ENCODE measurements at regions not wholly inside any gene's neighbourhood (a gene's known extent, or its start where the extent isn't known, plus 50 kb on each side); places are given as distances from the start of the nearest gene placed in this dataset.

GRCh38 chr4:24637173-24637572 is 52.8 kb upstream of the DHX15 start:
- Mint-ChIP-seq H3K27ac (no peak overlapping the region), H3K36me3 (ENCODE audit: low read depth) (no peaks in the 10 kb centered on the region), H3K27me3 (ENCODE audit: low read depth) (peaks cover 7% of the 10 kb centered on the region), H3K9me3 (no peaks in the 10 kb centered on the region), H3K4me3 (no peak overlapping the region), H3K4me1 (ENCODE audit: low read depth) (no peaks in the 10 kb centered on the region)
- DNase-seq (ENCODE audit: low spot score), result no peak

- no peak for DNase-seq (ENCODE audit: low spot score)
- H3K36me3 Mint-ChIP-seq (ENCODE audit: low read depth), result no peaks in the 10 kb centered on the region
Measured at GRCh38 chr4:24638396-24638875, 54.1 kb upstream of the DHX15 start.

GRCh38 chr4:24639714-24640113 is 55.4 kb upstream of the DHX15 start:
- no peaks in the 10 kb centered on the region for H3K4me1 Mint-ChIP-seq (ENCODE audit: low read depth)
- H3K27ac Mint-ChIP-seq, result no peak overlapping the region
- no peak for DNase-seq (ENCODE audit: low spot score)
- no peak overlapping the region for H3K4me3 Mint-ChIP-seq
- H3K9me3 Mint-ChIP-seq, result no peaks in the 10 kb centered on the region
- H3K36me3 Mint-ChIP-seq (ENCODE audit: low read depth), result no peaks in the 10 kb centered on the region
- H3K27me3 Mint-ChIP-seq (ENCODE audit: low read depth), result peaks cover 7% of the 10 kb centered on the region

More at GRCh38 chr4:24638396-24638875, 54.1 kb upstream of the DHX15 start:
- Mint-ChIP-seq H3K27me3 (ENCODE audit: low read depth) (peaks cover 7% of the 10 kb centered on the region), H3K4me1 (ENCODE audit: low read depth) (no peaks in the 10 kb centered on the region), H3K9me3 (no peaks in the 10 kb centered on the region), H3K27ac (no peak overlapping the region), H3K4me3 (no peak overlapping the region)

- no peak overlapping the region for H3K4me3 Mint-ChIP-seq
- H3K27me3 Mint-ChIP-seq (ENCODE audit: low read depth), result peaks cover 9% of the 10 kb centered on the region
- H3K4me1 Mint-ChIP-seq (ENCODE audit: low read depth), result no peaks in the 10 kb centered on the region
- no peak overlapping the region for H3K27ac Mint-ChIP-seq
- H3K9me3 Mint-ChIP-seq, result no peaks in the 10 kb centered on the region
- no peaks in the 10 kb centered on the region for H3K36me3 Mint-ChIP-seq (ENCODE audit: low read depth)
- no peak for DNase-seq (ENCODE audit: low spot score)
Measured at GRCh38 chr4:24640366-24640765, 56.0 kb upstream of the DHX15 start.

GRCh38 chr4:24642981-24643547 is 58.7 kb upstream of the DHX15 start:
- Mint-ChIP-seq H3K36me3 (ENCODE audit: low read depth) (no peaks in the 10 kb centered on the region), H3K9me3 (no peaks in the 10 kb centered on the region), H3K4me1 (ENCODE audit: low read depth) (no peaks in the 10 kb centered on the region), H3K27ac (no peak overlapping the region), H3K27me3 (ENCODE audit: low read depth) (peaks cover 7% of the 10 kb centered on the region), H3K4me3 (no peak overlapping the region)
- DNase-seq (ENCODE audit: low spot score), result no peak

GRCh38 chr4:24643774-24644520 is 59.6 kb upstream of the DHX15 start:
- peaks cover 4% of the 10 kb centered on the region for H3K27me3 Mint-ChIP-seq (ENCODE audit: low read depth)

GRCh38 chr4:24644983-24645764 is 60.8 kb upstream of the DHX15 start:
- no peaks in the 10 kb centered on the region for H3K4me1 Mint-ChIP-seq (ENCODE audit: low read depth)
- no peaks in the 10 kb centered on the region for H3K36me3 Mint-ChIP-seq (ENCODE audit: low read depth)
- DNase-seq (ENCODE audit: low spot score), result no peak
- H3K4me3 Mint-ChIP-seq, result no peak overlapping the region
- H3K9me3 Mint-ChIP-seq, result no peaks in the 10 kb centered on the region
- H3K27ac Mint-ChIP-seq, result no peak overlapping the region
- peaks cover 6% of the 10 kb centered on the region for H3K27me3 Mint-ChIP-seq (ENCODE audit: low read depth)

More at GRCh38 chr4:24643774-24644520, 59.6 kb upstream of the DHX15 start:
- H3K36me3 Mint-ChIP-seq (ENCODE audit: low read depth), result no peaks in the 10 kb centered on the region
- H3K27ac Mint-ChIP-seq, result no peak overlapping the region
- H3K9me3 Mint-ChIP-seq, result no peaks in the 10 kb centered on the region
- H3K4me3 Mint-ChIP-seq, result no peak overlapping the region
- DNase-seq (ENCODE audit: low spot score), result no peak
- H3K4me1 Mint-ChIP-seq (ENCODE audit: low read depth), result no peaks in the 10 kb centered on the region

- peaks cover 6% of the 10 kb centered on the region for H3K27me3 Mint-ChIP-seq (ENCODE audit: low read depth)
- DNase-seq (ENCODE audit: low spot score), result no peak
- no peak overlapping the region for H3K27ac Mint-ChIP-seq
- no peaks in the 10 kb centered on the region for H3K36me3 Mint-ChIP-seq (ENCODE audit: low read depth)
- H3K4me1 Mint-ChIP-seq (ENCODE audit: low read depth), result no peaks in the 10 kb centered on the region
- no peak overlapping the region for H3K4me3 Mint-ChIP-seq
- H3K9me3 Mint-ChIP-seq, result no peaks in the 10 kb centered on the region
Measured at GRCh38 chr4:24645765-24646550, 61.6 kb upstream of the DHX15 start.

- no peaks in the 10 kb centered on the region for H3K4me1 Mint-ChIP-seq (ENCODE audit: low read depth)
- H3K9me3 Mint-ChIP-seq, result no peaks in the 10 kb centered on the region
- H3K27ac Mint-ChIP-seq, result no peak overlapping the region
- no peak overlapping the region for H3K4me3 Mint-ChIP-seq
- peaks cover 4% of the 10 kb centered on the region for H3K27me3 Mint-ChIP-seq (ENCODE audit: low read depth)
- no peak for DNase-seq (ENCODE audit: low spot score)
- H3K36me3 Mint-ChIP-seq (ENCODE audit: low read depth), result no peaks in the 10 kb centered on the region
Measured at GRCh38 chr4:24646798-24647460, 62.6 kb upstream of the DHX15 start.

GRCh38 chr4:24650849-24651640 is 66.7 kb upstream of the DHX15 start:
- Mint-ChIP-seq H3K9me3 (no peaks in the 10 kb centered on the region), H3K27ac (no peak overlapping the region), H3K36me3 (ENCODE audit: low read depth) (no peaks in the 10 kb centered on the region), H3K4me1 (ENCODE audit: low read depth) (no peaks in the 10 kb centered on the region), H3K4me3 (no peak overlapping the region), H3K27me3 (ENCODE audit: low read depth) (peaks cover 6% of the 10 kb centered on the region)
- DNase-seq (ENCODE audit: low spot score), result no peak

- no peaks in the 10 kb centered on the region for H3K9me3 Mint-ChIP-seq
- no peak overlapping the region for H3K4me3 Mint-ChIP-seq
- H3K36me3 Mint-ChIP-seq (ENCODE audit: low read depth), result no peaks in the 10 kb centered on the region
- H3K4me1 Mint-ChIP-seq (ENCODE audit: low read depth), result peaks cover 3% of the 10 kb centered on the region
- DNase-seq (ENCODE audit: low spot score), result no peak
- peaks cover 15% of the 10 kb centered on the region for H3K27me3 Mint-ChIP-seq (ENCODE audit: low read depth)
- no peak overlapping the region for H3K27ac Mint-ChIP-seq
Measured at GRCh38 chr4:24655326-24655725, 71.0 kb upstream of the DHX15 start.

- no peak overlapping the region for H3K4me3 Mint-ChIP-seq
- H3K4me1 Mint-ChIP-seq (ENCODE audit: low read depth), result peaks cover 3% of the 10 kb centered on the region
- no peak overlapping the region for H3K27ac Mint-ChIP-seq
- no peaks in the 10 kb centered on the region for H3K36me3 Mint-ChIP-seq (ENCODE audit: low read depth)
- no peak for DNase-seq (ENCODE audit: low spot score)
- H3K27me3 Mint-ChIP-seq (ENCODE audit: low read depth), result peaks cover 15% of the 10 kb centered on the region
- no peaks in the 10 kb centered on the region for H3K9me3 Mint-ChIP-seq
Measured at GRCh38 chr4:24655971-24656370, 71.6 kb upstream of the DHX15 start.

GRCh38 chr4:24656906-24657305 is 72.6 kb upstream of the DHX15 start:
- Mint-ChIP-seq H3K4me1 (ENCODE audit: low read depth) (peaks cover 3% of the 10 kb centered on the region), H3K9me3 (no peaks in the 10 kb centered on the region), H3K4me3 (no peak overlapping the region), H3K27ac (no peak overlapping the region), H3K27me3 (ENCODE audit: low read depth) (peaks cover 15% of the 10 kb centered on the region), H3K36me3 (ENCODE audit: low read depth) (no peaks in the 10 kb centered on the region)
- no peak for DNase-seq (ENCODE audit: low spot score)
